ENCODE measurements at regions not wholly inside any gene's neighbourhood (a gene's known extent, or its start where the extent isn't known, plus 50 kb on each side); places are given as distances from the start of the nearest gene placed in this dataset.
"Not testable (repeated sequence)": the region's sequence is repeated elsewhere in the genome, so short reads cannot be mapped to it uniquely, and the experiment has no call there.

DNA sequence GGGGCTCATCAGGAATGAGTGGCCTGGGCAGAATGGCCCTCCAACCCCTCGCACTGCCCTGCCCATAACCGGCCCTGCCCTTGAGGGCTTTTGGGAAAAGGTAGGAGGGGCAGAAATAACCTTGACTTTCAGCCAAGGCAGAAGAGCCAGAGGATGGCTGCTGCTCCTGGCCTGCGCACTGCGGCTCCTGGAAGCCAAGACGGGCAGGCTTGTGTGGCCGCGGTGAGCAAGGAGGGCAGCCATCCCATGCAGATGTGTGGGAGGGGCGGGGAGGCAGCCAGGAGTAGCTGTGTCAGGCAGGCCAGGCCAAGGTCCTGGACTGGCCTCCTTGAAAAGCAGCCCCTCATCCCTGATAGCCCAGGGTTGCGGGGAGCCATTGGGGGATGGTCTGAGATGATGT is 57.6 kb upstream of the URI1 start:
- no peaks in the 10 kb centered on the region for H3K36me3 ChIP-seq
- DNase-seq (ENCODE audit: low spot score) (no peak), ATAC-seq (ENCODE audit: insufficient number of reproducible peaks, low FRiP score, low read depth) (no peak)
- TF ChIP-seq, protein P1, sequence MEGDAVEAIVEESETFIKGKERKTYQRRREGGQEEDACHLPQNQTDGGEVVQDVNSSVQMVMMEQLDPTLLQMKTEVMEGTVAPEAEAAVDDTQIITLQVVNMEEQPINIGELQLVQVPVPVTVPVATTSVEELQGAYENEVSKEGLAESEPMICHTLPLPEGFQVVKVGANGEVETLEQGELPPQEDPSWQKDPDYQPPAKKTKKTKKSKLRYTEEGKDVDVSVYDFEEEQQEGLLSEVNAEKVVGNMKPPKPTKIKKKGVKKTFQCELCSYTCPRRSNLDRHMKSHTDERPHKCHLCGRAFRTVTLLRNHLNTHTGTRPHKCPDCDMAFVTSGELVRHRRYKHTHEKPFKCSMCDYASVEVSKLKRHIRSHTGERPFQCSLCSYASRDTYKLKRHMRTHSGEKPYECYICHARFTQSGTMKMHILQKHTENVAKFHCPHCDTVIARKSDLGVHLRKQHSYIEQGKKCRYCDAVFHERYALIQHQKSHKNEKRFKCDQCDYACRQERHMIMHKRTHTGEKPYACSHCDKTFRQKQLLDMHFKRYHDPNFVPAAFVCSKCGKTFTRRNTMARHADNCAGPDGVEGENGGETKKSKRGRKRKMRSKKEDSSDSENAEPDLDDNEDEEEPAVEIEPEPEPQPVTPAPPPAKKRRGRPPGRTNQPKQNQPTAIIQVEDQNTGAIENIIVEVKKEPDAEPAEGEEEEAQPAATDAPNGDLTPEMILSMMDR (IDR thresholded peaks at IDR 0.05), result no peak
- H3K4me1 ChIP-seq (ENCODE audit: control insufficient read depth in 1 of 2, low read depth in 2 of 2), result no peaks in the 10 kb centered on the region
- no peak overlapping the region for H3K27ac ChIP-seq
- H3K9me3 ChIP-seq, result no peaks in the 10 kb centered on the region
- H3K4me3 ChIP-seq, result no peak overlapping the region
- no peaks in the 10 kb centered on the region for H3K27me3 ChIP-seq (replicated peaks; ENCODE audit: insufficient read depth)

DNA sequence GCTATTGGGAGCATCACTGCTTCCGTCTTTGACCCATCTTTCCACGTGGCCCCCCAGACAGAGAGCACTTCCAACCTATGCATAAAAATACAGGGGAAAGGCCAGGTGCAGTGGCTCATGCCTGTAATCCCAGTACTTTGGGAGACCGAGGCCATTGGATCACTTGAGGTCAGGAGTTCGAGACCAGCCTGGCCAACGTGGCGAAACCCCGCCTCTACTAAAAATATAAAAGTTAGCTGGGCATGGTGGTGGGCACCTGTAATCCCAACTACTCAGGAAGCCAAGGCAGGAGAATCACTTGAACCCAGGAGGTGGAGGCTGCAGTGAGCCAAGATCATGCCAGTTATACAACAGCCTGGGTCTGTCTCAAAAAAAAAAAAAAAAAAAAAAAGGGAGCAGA is 55.9 kb upstream of the URI1 start:
- not testable (repeated sequence) for H3K27ac ChIP-seq; H3K27me3 ChIP-seq (replicated peaks; ENCODE audit: insufficient read depth); H3K9me3 ChIP-seq; H3K4me3 ChIP-seq; DNase-seq (ENCODE audit: low spot score); ATAC-seq (ENCODE audit: insufficient number of reproducible peaks, low FRiP score, low read depth); H3K4me1 ChIP-seq (ENCODE audit: control insufficient read depth in 1 of 2, low read depth in 2 of 2); H3K36me3 ChIP-seq

DNA sequence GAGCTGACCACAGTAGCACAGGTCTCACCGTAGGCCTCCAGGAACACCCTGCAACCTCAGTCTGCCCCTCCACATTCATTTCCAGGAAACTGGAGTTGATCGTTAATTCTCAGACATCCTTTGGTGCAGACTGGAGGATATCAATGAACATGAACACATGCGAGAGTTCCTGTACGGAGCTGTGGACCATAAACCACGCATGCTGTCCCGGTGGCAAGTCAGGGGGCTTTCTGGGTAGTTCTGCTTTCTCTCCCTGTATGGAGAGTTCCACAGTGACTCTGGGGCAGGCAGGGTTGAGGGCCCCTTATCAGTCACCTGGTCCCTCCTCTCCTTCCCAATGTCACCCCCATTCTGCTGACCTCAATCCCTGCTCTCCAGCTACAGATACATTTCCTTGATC is 55.5 kb upstream of the URI1 start:
- H3K4me1 ChIP-seq (ENCODE audit: control insufficient read depth in 1 of 2, low read depth in 2 of 2), result no peaks in the 10 kb centered on the region
- ATAC-seq (ENCODE audit: insufficient number of reproducible peaks, low FRiP score, low read depth) (no peak), DNase-seq (ENCODE audit: low spot score) (no peak)
- no peaks in the 10 kb centered on the region for H3K36me3 ChIP-seq
- H3K27ac ChIP-seq, result no peak overlapping the region
- H3K27me3 ChIP-seq (replicated peaks; ENCODE audit: insufficient read depth), result no peaks in the 10 kb centered on the region
- no peak overlapping the region for H3K4me3 ChIP-seq
- H3K9me3 ChIP-seq, result no peaks in the 10 kb centered on the region
- TF ChIP-seq, protein P1 (IDR thresholded peaks at IDR 0.05), result no peak

DNA sequence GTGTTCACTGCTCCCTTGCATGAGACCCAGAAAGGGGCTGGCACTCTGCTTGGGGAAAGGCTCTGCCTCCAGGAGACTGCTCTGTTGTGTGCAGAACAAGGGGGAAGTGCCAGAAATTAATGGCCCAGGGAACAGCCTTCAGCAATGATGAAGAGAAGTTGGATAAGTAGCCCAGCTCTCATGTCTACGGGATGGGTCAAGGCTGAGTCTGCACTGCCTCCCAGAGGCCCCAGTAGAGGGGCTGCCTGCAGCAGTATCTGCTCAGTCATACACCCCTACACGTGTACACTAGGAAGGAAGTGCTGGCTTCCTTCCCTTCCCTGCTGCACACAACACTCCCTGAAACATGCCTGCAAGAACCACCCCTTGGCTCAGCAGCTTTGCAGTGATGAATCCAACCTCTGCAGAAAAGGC is 54.6 kb upstream of the URI1 start:
- no peak overlapping the region for H3K4me3 ChIP-seq
- no peak overlapping the region for H3K27ac ChIP-seq
- TF ChIP-seq, protein P1 (IDR thresholded peaks at IDR 0.05), result no peak
- no peaks in the 10 kb centered on the region for H3K36me3 ChIP-seq
- H3K27me3 ChIP-seq (replicated peaks; ENCODE audit: insufficient read depth), result no peaks in the 10 kb centered on the region
- H3K9me3 ChIP-seq, result no peaks in the 10 kb centered on the region
- ATAC-seq (ENCODE audit: insufficient number of reproducible peaks, low FRiP score, low read depth) (no peak), DNase-seq (ENCODE audit: low spot score) (no peak)
- no peaks in the 10 kb centered on the region for H3K4me1 ChIP-seq (ENCODE audit: control insufficient read depth in 1 of 2, low read depth in 2 of 2)

DNA sequence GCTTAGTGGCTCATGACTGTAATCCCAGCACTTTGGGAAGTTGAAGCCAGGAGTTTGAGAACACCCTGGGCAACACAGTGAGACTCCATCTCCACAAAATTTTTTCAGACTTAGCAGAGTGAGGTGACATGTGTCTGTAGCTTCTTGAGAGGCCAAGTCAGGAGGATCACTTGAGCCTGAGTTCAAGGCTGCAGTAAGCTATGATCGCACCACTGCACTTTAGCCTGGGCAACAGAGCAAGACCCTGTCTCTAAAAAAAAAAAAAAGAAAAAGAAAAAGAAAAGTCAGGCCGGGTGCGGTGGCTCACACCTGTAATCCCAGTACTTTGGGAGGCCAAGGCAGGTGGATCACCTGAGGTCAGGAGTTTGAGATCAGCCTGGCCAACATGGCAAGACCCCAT is 54.0 kb upstream of the URI1 start:
- DNase-seq (ENCODE audit: low spot score), result not testable (repeated sequence)

DNA sequence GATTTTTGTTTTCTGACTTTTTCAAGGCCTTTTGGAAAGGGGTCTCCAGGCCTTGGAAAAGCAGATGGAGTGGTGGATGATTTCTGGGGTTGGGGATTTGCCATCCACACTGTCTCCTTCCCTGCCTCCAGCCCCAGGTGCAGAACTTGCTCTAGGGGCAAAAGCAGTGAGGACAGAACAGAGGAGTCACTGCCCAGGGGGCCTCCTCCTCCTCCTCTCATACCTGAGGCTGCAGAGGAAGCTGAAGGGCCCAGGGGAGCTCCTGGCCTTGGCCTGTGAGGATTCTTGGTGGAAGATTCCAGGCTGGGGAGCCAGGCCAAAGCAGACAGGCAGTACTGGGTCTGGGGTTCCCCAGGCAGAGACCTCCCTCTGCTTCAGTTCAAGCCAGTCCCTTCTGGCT is 52.3 kb upstream of the URI1 start:
- DNase-seq (ENCODE audit: low spot score) (no peak), ATAC-seq (ENCODE audit: insufficient number of reproducible peaks, low FRiP score, low read depth) (no peak)
- TF ChIP-seq, protein P1 (IDR thresholded peaks at IDR 0.05), result no peak
- Histone ChIP-seq H3K27me3 (replicated peaks; ENCODE audit: insufficient read depth) (no peaks in the 10 kb centered on the region), H3K27ac (no peak overlapping the region), H3K4me3 (no peak overlapping the region), H3K4me1 (ENCODE audit: control insufficient read depth in 1 of 2, low read depth in 2 of 2) (no peaks in the 10 kb centered on the region), H3K9me3 (no peaks in the 10 kb centered on the region), H3K36me3 (no peaks in the 10 kb centered on the region)

More for the DNA sequence above, 54.0 kb upstream of the URI1 start:
- ATAC-seq (ENCODE audit: insufficient number of reproducible peaks, low FRiP score, low read depth); H3K36me3 ChIP-seq; H3K27me3 ChIP-seq (replicated peaks; ENCODE audit: insufficient read depth); H3K27ac ChIP-seq; H3K9me3 ChIP-seq; H3K4me1 ChIP-seq (ENCODE audit: control insufficient read depth in 1 of 2, low read depth in 2 of 2); H3K4me3 ChIP-seq: not testable (repeated sequence)
